Upper lobe of left lung (tissue), 6 donors: ENCODE measurements at regions not wholly inside any gene's neighbourhood (a gene's known extent, or its start where the extent isn't known, plus 50 kb on each side); places are given as distances from the start of the nearest gene placed in this dataset.

Experiments used
- ATAC-seq, 2 donors: fragments of 200-7000 bp; cut with Tn5 transposase; one replicate each; pipeline ENCODE4 v1.9.1; 2022; ENCODE audit warnings: mild to moderate bottlenecking in 2 of 2, moderate library complexity in 2 of 2; ENCODE audit not compliant: low FRiP score in 2 of 2
- DNase-seq, 2 donors: peaks; one replicate each; pipeline ENCODE4 v3.0.0-alpha.2; 2019 to 2020
- H3K27ac ChIP-seq, 4 donors: fragments of 200-600 bp; sonication (generic); one replicate each; pipeline ENCODE4 v1.5.1; 2016 to 2019
- H3K27me3 ChIP-seq, 4 donors: fragments of 200-600 bp; sonication (generic); one replicate each; pipeline ENCODE4 v1.5.1; 2017 to 2019
- H3K36me3 ChIP-seq, 4 donors: fragments of 200-600 bp; sonication (generic); one replicate each; pipeline ENCODE4 v1.5.1; 2016 to 2019
- H3K4me1 ChIP-seq, 4 donors: fragments of 200-600 bp; sonication (generic); one replicate each; pipeline ENCODE4 v1.5.1; 2018 to 2019
- H3K4me3 ChIP-seq, 4 donors: fragments of 200-600 bp; sonication (generic); one replicate each; pipeline ENCODE4 v1.5.1; 2017 to 2019; ENCODE audit warnings: mild to moderate bottlenecking in 2 of 4, moderate library complexity in 1 of 4
- H3K9me3 ChIP-seq, 4 donors: fragments of 200-600 bp; sonication (generic); one replicate each; pipeline ENCODE4 v1.5.1; 2018 to 2019
- EP300 ChIP-seq, 4 donors: sonication (generic); formaldehyde crosslinking; IDR thresholded peaks; one replicate each; pipeline ENCODE4 v1.5.1; 2017; ENCODE audit warnings: antibody characterized with exemption in 4 of 4, control low read depth in 2 of 4
- POLR2A ChIP-seq, 4 donors: fragments of 450-650 bp; IDR thresholded peaks; one replicate each; pipeline ENCODE4 v1.5.1; 2016 to 2017; ENCODE audit warnings: antibody characterized with exemption in 4 of 4, mild to moderate bottlenecking in 2 of 4
- POLR2AphosphoS5 ChIP-seq, 2 donors: sonication (generic); formaldehyde crosslinking; IDR thresholded peaks; one replicate each; pipeline ENCODE4 v1.5.1; 2017; ENCODE audit warnings: antibody characterized with exemption in 2 of 2
- WGBS, 2 donors: methylation state at CpG; one replicate each; pipeline ENCODE4 v1.1.5; 2017 to 2018; 5-methylcytosine and 5-hydroxymethylcytosine counted together
- TF ChIP-seq, protein P1 (sequence below), 6 experiments: fragments of 450-650 bp in 4 of 6; fragments of 200-600 bp in 2 of 6; sonication (generic) in 2 of 6; IDR thresholded peaks; one replicate each; pipeline ENCODE4 v1.5.1; 2016 to 2019; ENCODE audit warnings: antibody characterized with exemption in 6 of 6
- donor health status: DM: no; HTN: no; CAD: no; lungs with moderate emphysema.
- donor health status: DM: no; HTN: yes; CAD: no; lungs with severe emphysema.

DNA sequence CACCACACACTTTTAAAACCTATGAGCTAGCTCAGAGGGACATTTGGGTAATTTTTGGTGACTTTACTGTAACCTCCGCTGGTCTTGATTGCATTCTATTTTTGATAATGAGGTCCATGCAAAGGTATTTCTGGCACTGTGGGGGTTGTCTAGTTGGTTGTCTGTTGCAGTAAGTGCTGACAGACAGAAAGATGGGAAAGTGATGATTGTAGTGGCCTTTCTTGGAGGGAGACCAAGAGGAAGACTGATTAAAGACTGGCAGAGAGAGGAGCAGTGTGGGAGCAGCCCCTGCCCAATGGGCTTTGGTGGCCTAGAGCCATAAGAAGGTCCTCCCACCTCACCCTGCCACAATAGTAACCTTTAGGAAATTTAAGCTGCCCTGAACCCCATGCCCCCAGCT lies 173.4 kb upstream of the CTBP2 start:
- Histone ChIP-seq H3K27me3 (no peaks in the 10 kb centered on the region), H3K36me3 (no peaks in the 10 kb centered on the region), H3K4me3 (no peak overlapping the region), H3K4me1 (no peaks in the 10 kb centered on the region), H3K27ac (no peak overlapping the region), H3K9me3 (no peaks in the 10 kb centered on the region)
- WGBS, 2 donors, result 87 to 100% methylated on average over 1 of the region's 1 CpG
- TF ChIP-seq POLR2A (IDR thresholded peaks at IDR 0.05), result no peak
- TF ChIP-seq POLR2AphosphoS5 (IDR thresholded peaks at IDR 0.05), result no peak
- TF ChIP-seq EP300 (IDR thresholded peaks at IDR 0.05), result no peak
- TF ChIP-seq, protein P1, sequence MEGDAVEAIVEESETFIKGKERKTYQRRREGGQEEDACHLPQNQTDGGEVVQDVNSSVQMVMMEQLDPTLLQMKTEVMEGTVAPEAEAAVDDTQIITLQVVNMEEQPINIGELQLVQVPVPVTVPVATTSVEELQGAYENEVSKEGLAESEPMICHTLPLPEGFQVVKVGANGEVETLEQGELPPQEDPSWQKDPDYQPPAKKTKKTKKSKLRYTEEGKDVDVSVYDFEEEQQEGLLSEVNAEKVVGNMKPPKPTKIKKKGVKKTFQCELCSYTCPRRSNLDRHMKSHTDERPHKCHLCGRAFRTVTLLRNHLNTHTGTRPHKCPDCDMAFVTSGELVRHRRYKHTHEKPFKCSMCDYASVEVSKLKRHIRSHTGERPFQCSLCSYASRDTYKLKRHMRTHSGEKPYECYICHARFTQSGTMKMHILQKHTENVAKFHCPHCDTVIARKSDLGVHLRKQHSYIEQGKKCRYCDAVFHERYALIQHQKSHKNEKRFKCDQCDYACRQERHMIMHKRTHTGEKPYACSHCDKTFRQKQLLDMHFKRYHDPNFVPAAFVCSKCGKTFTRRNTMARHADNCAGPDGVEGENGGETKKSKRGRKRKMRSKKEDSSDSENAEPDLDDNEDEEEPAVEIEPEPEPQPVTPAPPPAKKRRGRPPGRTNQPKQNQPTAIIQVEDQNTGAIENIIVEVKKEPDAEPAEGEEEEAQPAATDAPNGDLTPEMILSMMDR (IDR thresholded peaks at IDR 0.05), result no peak
- no peak for DNase-seq
- no peak for ATAC-seq

- H3K9me3 ChIP-seq, result no peaks in the 10 kb centered on the region
- 62 to 70% methylated on average over 4 of the region's 4 CpGs for WGBS, 2 donors
- no peak for DNase-seq
- no peaks in the 10 kb centered on the region for H3K36me3 ChIP-seq
- H3K4me3 ChIP-seq, result no peak overlapping the region
- H3K27me3 ChIP-seq, result no peaks in the 10 kb centered on the region
- no peaks in the 10 kb centered on the region for H3K4me1 ChIP-seq
- no peak for TF ChIP-seq EP300 (IDR thresholded peaks at IDR 0.05)
- TF ChIP-seq POLR2A (IDR thresholded peaks at IDR 0.05), result no peak
- TF ChIP-seq, protein P1 (IDR thresholded peaks at IDR 0.05), result no peak
- no peak for TF ChIP-seq POLR2AphosphoS5 (IDR thresholded peaks at IDR 0.05)
- H3K27ac ChIP-seq, result no peak overlapping the region
- no peak for ATAC-seq
Measured at GRCh38 chr10:125333209-125333591, 172.8 kb upstream of the CTBP2 start.

DNA sequence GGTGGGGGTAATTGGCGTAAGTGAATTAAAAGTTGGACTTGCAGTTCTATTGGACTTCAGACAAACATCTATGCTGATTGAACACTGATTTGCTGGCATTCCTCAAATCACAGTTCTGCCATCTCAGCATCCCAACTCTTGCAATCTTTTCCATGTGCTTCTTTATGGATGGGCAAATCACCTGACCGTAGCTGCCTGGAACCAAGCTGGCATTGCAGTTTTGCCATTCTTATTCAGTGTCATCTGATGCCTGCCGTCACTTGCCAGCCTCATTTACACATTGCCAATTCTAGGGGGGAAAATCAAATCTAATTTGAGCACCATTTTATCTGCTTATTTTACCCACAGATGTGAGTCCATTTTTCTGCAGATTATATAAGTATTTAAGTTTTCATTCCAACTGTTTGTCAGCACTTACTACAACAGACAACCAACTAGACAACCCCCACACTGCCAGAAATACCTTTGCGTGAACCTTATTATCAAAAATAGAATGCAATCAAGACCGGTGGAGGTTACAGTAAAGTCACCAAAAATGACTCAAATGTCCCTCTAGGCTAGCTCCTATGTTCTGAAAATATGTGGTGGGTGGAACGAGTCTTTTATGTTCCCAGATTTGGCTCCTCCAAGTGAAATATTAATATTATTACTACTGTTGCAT lies 172.3 kb upstream of the CTBP2 start:
- Histone ChIP-seq H3K36me3 (no peaks in the 10 kb centered on the region), H3K4me3 (no peak overlapping the region), H3K27me3 (no peaks in the 10 kb centered on the region), H3K27ac (no peak overlapping the region), H3K4me1 (no peaks in the 10 kb centered on the region), H3K9me3 (no peaks in the 10 kb centered on the region)
- no peak for TF ChIP-seq EP300 (IDR thresholded peaks at IDR 0.05)
- TF ChIP-seq POLR2AphosphoS5 (IDR thresholded peaks at IDR 0.05), result no peak
- TF ChIP-seq, protein P1 (IDR thresholded peaks at IDR 0.05), result no peak
- TF ChIP-seq POLR2A (IDR thresholded peaks at IDR 0.05), result no peak
- DNase-seq, result no peak
- ATAC-seq, result no peak
- WGBS, 2 donors, result 87% methylated on average over 6 of the region's 6 CpGs

GRCh38 chr10:125331056-125331455 lies 170.7 kb upstream of the CTBP2 start:
- TF ChIP-seq, protein P1 (IDR thresholded peaks at IDR 0.05), result no peak
- TF ChIP-seq POLR2A (IDR thresholded peaks at IDR 0.05) (no peak), POLR2AphosphoS5 (IDR thresholded peaks at IDR 0.05) (no peak), EP300 (IDR thresholded peaks at IDR 0.05) (no peak)
- no peak for ATAC-seq
- 93 to 100% methylated on average over 4 to 7 of the region's 7 CpGs for WGBS, 2 donors

GRCh38 chr10:125329056-125329455 lies 168.7 kb upstream of the CTBP2 start:
- Histone ChIP-seq H3K4me1 (no peaks in the 10 kb centered on the region), H3K9me3 (peaks cover 0 to 4% (median under 1%) of the 10 kb centered on the region in 4 donors), H3K4me3 (no peak overlapping the region), H3K36me3 (no peaks in the 10 kb centered on the region), H3K27me3 (no peaks in the 10 kb centered on the region), H3K27ac (no peak overlapping the region)
- no peak for ATAC-seq
- TF ChIP-seq EP300 (IDR thresholded peaks at IDR 0.05) (no peak), POLR2AphosphoS5 (IDR thresholded peaks at IDR 0.05) (no peak), POLR2A (IDR thresholded peaks at IDR 0.05) (no peak)
- TF ChIP-seq, protein P1 (IDR thresholded peaks at IDR 0.05), result no peak
- WGBS, 2 donors, result 76 to 89% methylated on average over 6 of the region's 6 CpGs
- DNase-seq, result no peak

More at GRCh38 chr10:125331056-125331455, 170.7 kb upstream of the CTBP2 start:
- Histone ChIP-seq H3K27me3 (no peaks in the 10 kb centered on the region), H3K4me1 (no peaks in the 10 kb centered on the region), H3K9me3 (peaks cover 0 to 4% (median 0%) of the 10 kb centered on the region in 4 donors), H3K27ac (no peak overlapping the region), H3K36me3 (no peaks in the 10 kb centered on the region), H3K4me3 (no peak overlapping the region)
- peak in 1 of 2 donors; percentile 4 for DNase-seq
